CD4-positive, CD25-positive, alpha-beta regulatory T cell (primary cell): ENCODE measurements at regions not wholly inside any gene's neighbourhood (a gene's known extent, or its start where the extent isn't known, plus 50 kb on each side); places are given as distances from the start of the nearest gene placed in this dataset.
"Not testable (repeated sequence)": the region's sequence is repeated elsewhere in the genome, so short reads cannot be mapped to it uniquely, and the experiment has no call there.

Experiments
- ATAC-seq, 2 donors: fragments of 150-1000 bp; cut with Tn5 transposase; one replicate each; pipeline ENCODE4 v1.10.0; 2021; ENCODE audit warnings: low read depth in 2 of 2, moderate number of reproducible peaks in 2 of 2, moderate library complexity in 1 of 2
- DNase-seq, 3 donors: peaks; one replicate each; pipeline versions ENCODE4 v3.0.0 to v3.0.0-alpha.2; 2012 to 2022; ENCODE audit warnings: mixed read lengths in 1 of 3
- H3K27ac ChIP-seq: one replicate; pipeline ENCODE4 v1.7.0; 2013; ENCODE audit warnings: mild to moderate bottlenecking, low read length; ENCODE audit not compliant: insufficient read depth, poor library complexity, severe bottlenecking
- H3K27me3 ChIP-seq: one replicate; pipeline ENCODE4 v1.7.0; 2013; ENCODE audit warnings: low read length; ENCODE audit not compliant: control insufficient read depth, insufficient read depth
- H3K36me3 ChIP-seq: one replicate; pipeline ENCODE4 v1.7.0; 2013; ENCODE audit warnings: mild to moderate bottlenecking, low read length, moderate library complexity; ENCODE audit not compliant: control insufficient read depth, insufficient read depth
- H3K4me1 ChIP-seq: 2 replicates; pipeline ENCODE4 v1.7.0; 2013; ENCODE audit warnings: mild to moderate bottlenecking, low read length; ENCODE audit not compliant: insufficient read depth, control insufficient read depth, poor library complexity, severe bottlenecking
- H3K4me3 ChIP-seq: one replicate; pipeline ENCODE4 v1.7.0; 2013; ENCODE audit warnings: low read depth, mild to moderate bottlenecking, low read length, moderate library complexity
- H3K9me3 ChIP-seq, 2 experiments: 1 replicate in 1 of 2; 2 replicates in 1 of 2; pipeline ENCODE4 v1.7.0; 2013; ENCODE audit warnings: low read length in 2 of 2, mild to moderate bottlenecking in 1 of 2, moderate library complexity in 1 of 2; ENCODE audit not compliant: control insufficient read depth in 2 of 2
- H3K27ac Mint-ChIP-seq, 3 donors: one replicate each; pipeline ENCODE4 v1.8.0; 2020 to 2022; ENCODE audit warnings: mild to moderate bottlenecking in 3 of 3, mixed read lengths in 3 of 3, moderate library complexity in 2 of 3
- H3K27me3 Mint-ChIP-seq: one replicate; pipeline ENCODE4 v1.8.0; 2022; ENCODE audit warnings: mild to moderate bottlenecking, mixed read lengths
- H3K36me3 Mint-ChIP-seq: one replicate; pipeline ENCODE4 v1.8.0; 2020; ENCODE audit warnings: mixed read lengths
- H3K4me1 Mint-ChIP-seq, 4 donors: one replicate each; pipeline ENCODE4 v1.8.0; 2020 to 2022; ENCODE audit warnings: mixed read lengths in 4 of 4, mild to moderate bottlenecking in 1 of 4
- H3K4me3 Mint-ChIP-seq, 4 donors: one replicate each; pipeline ENCODE4 v1.8.0; 2020 to 2022; ENCODE audit warnings: mild to moderate bottlenecking in 4 of 4, mixed read lengths in 4 of 4, moderate library complexity in 3 of 4
- H3K9me3 Mint-ChIP-seq, 7 donors: one replicate each; pipeline ENCODE4 v1.8.0; 2020 to 2022; ENCODE audit warnings: mixed read lengths in 7 of 7, mild to moderate bottlenecking in 3 of 7, moderate library complexity in 2 of 7

DNA sequence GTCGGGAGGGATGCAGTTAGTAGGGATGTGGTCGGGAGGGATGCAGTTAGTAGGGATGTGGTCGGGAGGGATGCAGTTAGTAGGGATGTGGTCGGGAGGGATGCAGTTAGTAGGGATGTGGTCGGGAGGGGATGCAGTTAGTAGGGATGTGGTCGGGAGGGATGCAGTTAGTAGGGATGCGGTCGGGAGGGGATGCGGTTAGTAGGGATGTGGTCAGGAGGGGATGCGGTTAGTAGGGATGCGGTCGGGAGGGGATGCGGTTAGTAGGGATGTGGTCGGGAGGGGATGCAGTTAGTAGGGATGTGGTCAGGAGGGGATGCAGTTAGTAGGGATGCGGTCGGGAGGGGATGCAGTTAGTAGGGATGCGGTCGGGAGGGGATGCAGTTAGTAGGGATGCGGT lies 96.2 kb downstream of the BDH1 start:
- not testable (repeated sequence) for H3K9me3 Mint-ChIP-seq, H3K36me3 ChIP-seq, H3K36me3 Mint-ChIP-seq, H3K4me3 ChIP-seq, H3K27ac Mint-ChIP-seq, H3K9me3 ChIP-seq, H3K27me3 ChIP-seq, H3K27ac ChIP-seq, ATAC-seq, H3K4me3 Mint-ChIP-seq
- peaks cover 9 to 25% (median 14%) of the 10 kb centered on the region in 4 donors for H3K4me1 Mint-ChIP-seq
- H3K27me3 Mint-ChIP-seq = peaks cover 17% of the 10 kb centered on the region
- peaks cover 15% of the 10 kb centered on the region for H3K4me1 ChIP-seq
- peak in 1 of 3 donors; percentile 46 for DNase-seq

DNA sequence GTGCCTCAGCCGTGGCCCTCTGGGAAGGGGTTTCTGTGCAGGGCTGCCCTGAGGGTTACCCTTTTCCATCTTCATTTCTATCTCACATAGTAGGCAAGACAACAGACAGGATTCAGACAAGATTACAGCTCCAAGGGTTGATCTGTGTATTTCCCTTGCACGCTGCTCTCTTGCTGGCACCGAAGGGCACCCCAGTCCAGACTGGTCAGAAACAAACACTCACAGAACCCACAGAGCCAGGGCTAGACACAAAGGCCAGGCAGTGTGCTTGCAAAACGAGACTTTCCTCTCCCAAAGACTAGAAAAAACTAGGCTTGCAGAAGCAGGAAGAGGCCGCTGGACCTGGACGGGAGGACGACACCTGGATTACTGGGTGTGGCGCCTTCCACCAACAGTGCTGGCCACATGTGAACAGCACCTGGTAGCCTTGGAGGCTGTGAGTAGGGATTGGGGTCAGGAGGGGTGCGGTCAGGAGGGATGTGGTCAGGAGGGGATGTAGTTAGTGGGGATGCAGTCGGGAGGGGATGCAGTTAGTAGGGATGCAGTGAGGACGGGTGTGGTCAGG lies 96.8 kb downstream of the BDH1 start:
- Histone ChIP-seq H3K27ac (no peak overlapping the region), H3K4me1 (peaks cover 15% of the 10 kb centered on the region), H3K4me3 (no peak overlapping the region), H3K27me3 (no peaks in the 10 kb centered on the region), H3K9me3 (no peaks in the 10 kb centered on the region), H3K36me3 (no peaks in the 10 kb centered on the region)
- H3K9me3 Mint-ChIP-seq = peaks cover 0 to 5% (median 0%) of the 10 kb centered on the region in 7 donors
- H3K36me3 Mint-ChIP-seq = peaks cover 2% of the 10 kb centered on the region
- peaks cover 9 to 25% (median 14%) of the 10 kb centered on the region in 4 donors for H3K4me1 Mint-ChIP-seq
- peak overlapping the region in 2 of 4 donors; percentile 39 to 61 for H3K4me3 Mint-ChIP-seq
- peak overlapping the region in 1 of 3 donors; percentile 60 for H3K27ac Mint-ChIP-seq
- DNase-seq (no peak), ATAC-seq (no peak)
- peaks cover 17% of the 10 kb centered on the region for H3K27me3 Mint-ChIP-seq

DNA sequence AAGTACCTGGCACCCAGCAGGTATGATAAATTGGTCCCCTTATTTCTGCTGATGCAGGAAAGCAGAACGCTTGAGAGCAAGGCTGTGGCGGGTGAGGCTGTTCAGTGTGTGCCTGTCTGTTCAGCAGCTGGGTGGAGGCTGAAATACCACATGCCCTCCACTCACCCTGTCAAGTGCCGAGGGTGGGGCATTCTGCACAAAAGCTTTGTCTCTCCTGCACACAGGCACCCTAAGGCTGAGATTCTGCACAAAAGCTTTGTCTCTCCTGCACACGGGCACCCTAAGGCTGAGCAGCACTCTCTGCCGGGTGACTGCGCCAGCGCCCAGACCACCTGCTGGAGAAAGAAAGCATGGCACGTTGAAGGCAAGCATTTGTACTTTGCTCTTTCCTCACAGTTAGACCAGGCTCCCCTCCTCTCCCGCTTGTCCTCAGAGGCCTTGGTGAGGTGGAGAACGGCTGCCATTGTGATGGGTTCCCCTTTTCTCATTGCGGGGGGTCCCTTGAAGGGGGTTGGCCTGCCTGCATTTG lies 97.5 kb downstream of the BDH1 start:
- Histone ChIP-seq H3K27ac (no peak overlapping the region), H3K4me1 (peaks cover 15% of the 10 kb centered on the region), H3K4me3 (no peak overlapping the region), H3K27me3 (no peaks in the 10 kb centered on the region), H3K36me3 (no peaks in the 10 kb centered on the region), H3K9me3 (no peaks in the 10 kb centered on the region)
- peaks cover 0 to 5% (median 0%) of the 10 kb centered on the region in 7 donors for H3K9me3 Mint-ChIP-seq
- H3K36me3 Mint-ChIP-seq = peaks cover 2% of the 10 kb centered on the region
- ATAC-seq = peak; percentile 17 to 50
- peaks cover 12% of the 10 kb centered on the region for H3K27me3 Mint-ChIP-seq
- peak overlapping the region; percentile 38 to 61 (median 48) for H3K4me3 Mint-ChIP-seq
- H3K4me1 Mint-ChIP-seq = peaks cover 4 to 20% (median 9%) of the 10 kb centered on the region in 4 donors
- peak overlapping the region in 1 of 3 donors; percentile 60 for H3K27ac Mint-ChIP-seq
- DNase-seq = peak in 2 of 3 donors; percentile 28 to 36

DNA sequence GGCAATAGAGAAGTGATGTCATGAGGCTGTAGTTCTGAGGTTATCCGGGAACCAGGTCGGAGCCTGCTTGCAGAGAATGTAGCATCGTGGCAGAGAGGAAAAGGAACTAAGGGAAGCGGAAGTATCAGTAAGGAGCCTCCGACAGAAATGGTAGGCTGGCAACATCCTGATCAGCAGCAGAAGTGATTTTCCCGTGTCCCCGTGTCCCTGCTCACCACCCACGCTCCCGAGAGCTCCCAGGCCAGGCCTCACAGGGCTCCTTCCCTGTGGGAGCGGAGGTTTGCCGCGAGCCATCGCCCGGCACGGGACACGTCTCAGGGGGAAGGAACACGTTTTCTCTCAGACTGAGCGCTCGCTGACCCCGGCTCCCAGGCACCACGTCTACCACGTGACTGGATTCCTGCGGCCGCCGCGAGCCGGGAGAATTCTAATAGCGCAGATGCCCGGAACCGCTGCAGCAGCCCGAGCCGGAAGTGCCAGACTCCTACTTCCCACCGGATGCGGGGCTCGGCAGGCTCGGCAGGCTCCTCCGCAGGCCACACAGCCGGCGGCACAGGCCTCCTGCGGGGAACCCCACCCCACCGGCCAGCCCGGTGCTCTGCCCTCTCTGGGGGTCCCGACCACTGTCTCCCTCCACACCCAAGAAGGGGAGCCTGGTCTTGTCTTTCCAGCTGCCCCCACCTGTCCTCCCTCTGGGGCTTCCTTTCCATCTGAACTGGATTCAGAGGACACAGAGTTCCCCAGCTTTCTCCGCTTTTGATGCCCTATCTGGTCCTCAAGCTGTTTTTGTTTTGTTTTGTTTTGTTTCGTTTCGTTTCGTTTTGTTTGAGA lies 99.3 kb downstream of the BDH1 start:
- peak overlapping the region; percentile 47 for H3K27ac ChIP-seq
- H3K4me3 ChIP-seq = peak overlapping the region; percentile 88
- Mint-ChIP-seq H3K36me3 (peaks cover 2% of the 10 kb centered on the region), H3K9me3 (peaks cover 0 to 2% (median 0%) of the 10 kb centered on the region in 7 donors), H3K4me3 (peak overlapping the region; percentile 89 to 97 (median 96)), H3K27ac (peak overlapping the region; percentile 94 to 98 (median 96)), H3K4me1 (peaks cover 4 to 20% (median 9%) of the 10 kb centered on the region in 4 donors), H3K27me3 (peaks cover 15% of the 10 kb centered on the region)
- ATAC-seq (peak; percentile 30 to 37), DNase-seq (peak; percentile 21 to 69 (median 36))
- peaks cover 15% of the 10 kb centered on the region for H3K4me1 ChIP-seq
- H3K36me3 ChIP-seq = no peaks in the 10 kb centered on the region
- H3K9me3 ChIP-seq = no peaks in the 10 kb centered on the region
- H3K27me3 ChIP-seq = no peaks in the 10 kb centered on the region

DNA sequence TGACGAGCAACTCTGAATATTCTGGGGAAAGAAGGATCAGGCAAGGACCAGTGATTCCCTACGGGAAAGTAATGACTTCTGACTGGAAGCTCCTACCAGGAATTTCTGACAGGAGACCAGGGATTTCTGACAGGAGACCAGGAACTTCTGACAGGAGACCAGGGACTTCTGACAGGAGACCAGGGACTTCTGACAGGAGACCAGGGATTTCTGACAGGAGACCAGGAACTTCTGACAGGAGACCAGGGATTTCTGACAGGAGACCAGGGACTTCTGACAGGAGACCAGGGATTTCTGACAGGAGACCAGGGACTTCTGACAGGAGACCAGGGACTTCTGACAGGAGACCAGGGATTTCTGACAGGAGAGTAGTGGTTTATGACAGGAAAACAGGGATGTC lies 100.9 kb downstream of the BDH1 start:
- ATAC-seq, H3K36me3 ChIP-seq, H3K9me3 Mint-ChIP-seq, H3K27ac ChIP-seq, H3K9me3 ChIP-seq, DNase-seq, H3K36me3 Mint-ChIP-seq, H3K4me3 ChIP-seq, H3K27me3 ChIP-seq: not testable (repeated sequence)
- Mint-ChIP-seq H3K4me3 (peak overlapping the region in 3 of 4 donors; percentile 89 to 97 (median 96)), H3K27ac (peak overlapping the region in 1 of 3 donors; percentile 94), H3K4me1 (peaks cover 4 to 20% (median 9%) of the 10 kb centered on the region in 4 donors), H3K27me3 (peaks cover 15% of the 10 kb centered on the region)
- H3K4me1 ChIP-seq = peaks cover 15% of the 10 kb centered on the region

DNA sequence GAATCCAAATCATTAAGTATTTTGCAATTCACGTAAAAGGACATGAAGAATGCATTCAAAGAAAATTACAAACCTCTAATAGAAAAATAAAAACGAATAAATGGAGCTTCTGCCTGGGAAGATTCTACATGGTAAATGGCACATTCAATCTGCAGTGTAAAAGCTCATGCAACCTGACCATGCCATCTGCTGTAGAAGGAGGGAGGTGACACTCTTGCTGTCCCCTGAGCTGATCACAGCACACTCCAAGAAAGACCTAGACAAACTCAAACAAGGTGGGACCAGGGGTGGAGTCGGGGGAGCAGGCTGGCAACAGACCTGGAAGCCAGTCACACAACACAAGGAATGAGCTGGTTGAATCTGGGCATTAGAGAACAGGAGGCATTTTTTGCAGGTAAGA lies 101.8 kb downstream of the BDH1 start:
- Mint-ChIP-seq H3K27me3 (peaks cover 20% of the 10 kb centered on the region), H3K9me3 (peaks cover 0 to 2% (median 0%) of the 10 kb centered on the region in 7 donors), H3K4me3 (peak overlapping the region in 3 of 4 donors; percentile 3 to 74 (median 9)), H3K36me3 (peaks cover 2% of the 10 kb centered on the region), H3K27ac (peak overlapping the region in 1 of 3 donors; percentile 5), H3K4me1 (peaks cover 4 to 20% (median 9%) of the 10 kb centered on the region in 4 donors)
- Histone ChIP-seq H3K36me3 (no peaks in the 10 kb centered on the region), H3K27ac (no peak overlapping the region), H3K4me1 (peaks cover 15% of the 10 kb centered on the region), H3K27me3 (no peaks in the 10 kb centered on the region), H3K4me3 (no peak overlapping the region), H3K9me3 (no peaks in the 10 kb centered on the region)
- DNase-seq = peak in 2 of 3 donors; percentile 20 to 38
- peak; percentile 40 to 60 for ATAC-seq

DNA sequence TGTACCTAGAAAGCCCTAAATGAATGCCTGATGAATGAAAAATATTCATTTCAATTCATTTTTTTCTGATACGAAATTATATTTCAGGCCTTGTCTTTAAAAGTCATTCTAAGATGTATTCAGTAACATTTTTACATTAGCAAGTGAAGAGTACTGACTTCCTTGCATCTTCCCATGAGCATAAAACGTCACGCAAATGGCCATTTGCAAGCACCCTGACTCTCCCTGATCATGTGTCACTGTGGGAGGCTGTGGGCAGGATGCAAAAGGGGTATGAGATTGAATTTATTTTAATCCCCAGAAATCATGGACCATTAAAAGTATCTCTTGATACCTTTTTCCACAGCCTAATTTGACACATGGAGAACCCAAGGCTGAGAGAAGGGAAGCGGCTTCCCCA lies 105.0 kb downstream of the BDH1 start:
- Mint-ChIP-seq H3K4me1 (peaks cover 0 to 22% (median 5%) of the 10 kb centered on the region in 4 donors), H3K27me3 (peaks cover 20% of the 10 kb centered on the region), H3K9me3 (no peaks in the 10 kb centered on the region), H3K4me3 (no peak overlapping the region), H3K36me3 (no peaks in the 10 kb centered on the region), H3K27ac (peak overlapping the region in 1 of 3 donors; percentile 54)
- H3K27ac ChIP-seq = no peak overlapping the region
- DNase-seq = no peak
- no peaks in the 10 kb centered on the region for H3K9me3 ChIP-seq
- ATAC-seq = no peak
- no peak overlapping the region for H3K4me3 ChIP-seq
- H3K27me3 ChIP-seq = no peaks in the 10 kb centered on the region
- H3K4me1 ChIP-seq = no peaks in the 10 kb centered on the region
- no peaks in the 10 kb centered on the region for H3K36me3 ChIP-seq
